ENCODE measurements at regions not wholly inside any gene's neighbourhood (a gene's known extent, or its start where the extent isn't known, plus 50 kb on each side); places are given as distances from the start of the nearest gene placed in this dataset.

- ATAC-seq (ENCODE audit: low read depth) (no peak), DNase-seq (no peak)
- Mint-ChIP-seq H3K4me3 (no peak overlapping the region), H3K27me3 (no peaks in the 10 kb centered on the region), H3K4me1 (peaks cover 39% of the 10 kb centered on the region), H3K36me3 (ENCODE audit: low read depth) (peaks cover 11% of the 10 kb centered on the region), H3K27ac (no peak overlapping the region), H3K9me3 (no peaks in the 10 kb centered on the region)
- TF ChIP-seq, protein P1, sequence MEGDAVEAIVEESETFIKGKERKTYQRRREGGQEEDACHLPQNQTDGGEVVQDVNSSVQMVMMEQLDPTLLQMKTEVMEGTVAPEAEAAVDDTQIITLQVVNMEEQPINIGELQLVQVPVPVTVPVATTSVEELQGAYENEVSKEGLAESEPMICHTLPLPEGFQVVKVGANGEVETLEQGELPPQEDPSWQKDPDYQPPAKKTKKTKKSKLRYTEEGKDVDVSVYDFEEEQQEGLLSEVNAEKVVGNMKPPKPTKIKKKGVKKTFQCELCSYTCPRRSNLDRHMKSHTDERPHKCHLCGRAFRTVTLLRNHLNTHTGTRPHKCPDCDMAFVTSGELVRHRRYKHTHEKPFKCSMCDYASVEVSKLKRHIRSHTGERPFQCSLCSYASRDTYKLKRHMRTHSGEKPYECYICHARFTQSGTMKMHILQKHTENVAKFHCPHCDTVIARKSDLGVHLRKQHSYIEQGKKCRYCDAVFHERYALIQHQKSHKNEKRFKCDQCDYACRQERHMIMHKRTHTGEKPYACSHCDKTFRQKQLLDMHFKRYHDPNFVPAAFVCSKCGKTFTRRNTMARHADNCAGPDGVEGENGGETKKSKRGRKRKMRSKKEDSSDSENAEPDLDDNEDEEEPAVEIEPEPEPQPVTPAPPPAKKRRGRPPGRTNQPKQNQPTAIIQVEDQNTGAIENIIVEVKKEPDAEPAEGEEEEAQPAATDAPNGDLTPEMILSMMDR (IDR thresholded peaks at IDR 0.05): no peak
- CTCF ChIA-PET: interaction anchor here (0.7 kb wide), 1 partner anchor 19 kb away, joined by 3 read pairs; no protein-coding TSS in a partner anchor
- POLR2A ChIA-PET: no interaction called here
- intact Hi-C loops (cut with micrococcal nuclease): no loop called here
These were observed 113.5 kb downstream of the CD83 start for GRCh38 chr6:14231071-14231483.

DNA sequence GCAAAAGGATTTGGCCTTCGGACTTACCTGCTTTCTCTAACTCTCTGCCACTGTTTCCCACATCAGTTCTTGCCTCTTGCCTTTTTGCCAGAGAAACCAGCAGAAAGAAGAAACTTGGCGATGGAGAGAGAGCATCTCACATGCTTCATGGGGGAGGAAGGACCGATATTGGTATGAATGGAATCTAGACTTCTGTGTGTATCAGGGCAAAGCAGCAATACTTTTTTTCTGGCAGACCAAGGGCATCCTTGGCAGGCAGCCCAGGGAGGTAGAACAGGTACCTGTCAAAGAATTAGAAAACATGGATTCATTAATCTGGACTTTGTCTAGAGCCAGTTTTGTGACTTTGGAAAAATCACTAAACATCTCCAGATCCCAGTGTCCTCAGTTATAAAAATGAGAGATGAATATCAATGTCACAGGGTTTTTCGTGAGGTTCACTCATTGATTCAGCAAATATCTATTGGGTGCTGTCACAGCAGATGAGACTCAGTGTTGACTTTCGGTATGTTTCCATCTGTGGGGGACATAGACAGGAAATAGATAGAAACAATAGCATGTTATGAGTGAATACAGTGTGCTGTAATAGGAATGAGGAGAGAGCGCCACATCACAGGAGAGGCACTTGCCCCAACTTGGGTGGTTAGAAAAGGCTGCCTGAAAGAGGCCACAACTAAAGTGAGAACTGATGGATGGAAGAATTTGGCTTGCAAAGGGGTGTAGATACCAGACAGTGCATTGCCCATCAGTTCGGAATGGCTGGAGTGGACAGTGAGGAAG is 114.1 kb downstream of the CD83 start:
- Mint-ChIP-seq H3K27me3 (no peaks in the 10 kb centered on the region), H3K36me3 (ENCODE audit: low read depth) (peaks cover 9% of the 10 kb centered on the region), H3K4me1 (peaks cover 42% of the 10 kb centered on the region), H3K27ac (no peak overlapping the region), H3K9me3 (no peaks in the 10 kb centered on the region), H3K4me3 (no peak overlapping the region)
- TF ChIP-seq, protein P1 (IDR thresholded peaks at IDR 0.05): no peak
- CTCF ChIA-PET: no interaction called here
- ATAC-seq (ENCODE audit: low read depth): no peak
- intact Hi-C loops (cut with micrococcal nuclease): no loop called here
- DNase-seq: no peak
- POLR2A ChIA-PET: no interaction called here

- peaks cover 6% of the 10 kb centered on the region for H3K36me3 Mint-ChIP-seq (ENCODE audit: low read depth)
- DNase-seq (no peak), ATAC-seq (ENCODE audit: low read depth) (no peak)
- H3K9me3 Mint-ChIP-seq: no peaks in the 10 kb centered on the region
- H3K4me3 Mint-ChIP-seq: no peak overlapping the region
- peaks cover 41% of the 10 kb centered on the region for H3K4me1 Mint-ChIP-seq
- POLR2A ChIA-PET: interaction anchor here (0.6 kb wide), 1 partner anchor 37 kb away, joined by 6 read pairs; no protein-coding TSS in a partner anchor
- intact Hi-C loops (cut with micrococcal nuclease): no loop called here
- TF ChIP-seq, protein P1 (IDR thresholded peaks at IDR 0.05): no peak
- no peaks in the 10 kb centered on the region for H3K27me3 Mint-ChIP-seq
- H3K27ac Mint-ChIP-seq: no peak overlapping the region
- CTCF ChIA-PET: no interaction called here
These were observed 115.3 kb downstream of the CD83 start for GRCh38 chr6:14232889-14233288.

GRCh38 chr6:14235653-14236356 is 118.2 kb downstream of the CD83 start:
- ATAC-seq (ENCODE audit: low read depth): no peak
- CTCF ChIA-PET: no interaction called here
- Mint-ChIP-seq H3K36me3 (ENCODE audit: low read depth) (peaks cover 11% of the 10 kb centered on the region), H3K4me1 (peaks cover 34% of the 10 kb centered on the region), H3K27me3 (no peaks in the 10 kb centered on the region), H3K9me3 (no peaks in the 10 kb centered on the region), H3K27ac (no peak overlapping the region), H3K4me3 (no peak overlapping the region)
- TF ChIP-seq, protein P1 (IDR thresholded peaks at IDR 0.05): no peak
- intact Hi-C loops (cut with micrococcal nuclease): no loop called here
- POLR2A ChIA-PET: no interaction called here
- no peak for DNase-seq

DNA sequence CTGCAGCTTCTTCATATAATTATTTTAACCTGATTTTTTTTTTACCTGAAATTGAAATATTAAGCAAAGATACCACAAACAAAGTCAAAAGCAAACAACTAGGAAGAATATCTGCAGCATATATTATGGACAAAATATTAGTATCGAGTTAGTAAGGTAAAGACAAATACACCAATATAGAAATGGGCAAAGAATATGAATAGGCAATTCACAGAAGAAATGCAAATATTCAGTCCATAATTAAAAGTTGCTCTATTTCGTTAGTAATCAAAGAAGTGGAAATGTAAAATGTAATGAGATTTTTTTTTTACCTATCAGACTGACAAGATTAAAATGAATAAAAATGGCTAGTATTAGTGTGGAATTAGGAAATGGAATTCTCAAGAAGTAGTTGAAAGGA is 121.5 kb downstream of the CD83 start:
- POLR2A ChIA-PET: no interaction called here
- intact Hi-C loops (cut with micrococcal nuclease): no loop called here
- DNase-seq: no peak
- Mint-ChIP-seq H3K4me1 (peaks cover 53% of the 10 kb centered on the region), H3K27me3 (no peaks in the 10 kb centered on the region), H3K9me3 (no peaks in the 10 kb centered on the region), H3K4me3 (no peak overlapping the region), H3K36me3 (ENCODE audit: low read depth) (peaks cover 23% of the 10 kb centered on the region), H3K27ac (no peak overlapping the region)
- TF ChIP-seq, protein P1 (IDR thresholded peaks at IDR 0.05): no peak
- CTCF ChIA-PET: no interaction called here
- ATAC-seq (ENCODE audit: low read depth): no peak

Measured in activated B cell treated with CpG ODN at 0.5 μM for 24 hours (primary cell).